ENCODE measurements at regions not wholly inside any gene's neighbourhood (a gene's known extent, or its start where the extent isn't known, plus 50 kb on each side); places are given as distances from the start of the nearest gene placed in this dataset.

GRCh38 chr13:106963151-106963550 lies 395.2 kb upstream of the ARGLU1 start (continued):
- TF ChIP-seq, protein P1, sequence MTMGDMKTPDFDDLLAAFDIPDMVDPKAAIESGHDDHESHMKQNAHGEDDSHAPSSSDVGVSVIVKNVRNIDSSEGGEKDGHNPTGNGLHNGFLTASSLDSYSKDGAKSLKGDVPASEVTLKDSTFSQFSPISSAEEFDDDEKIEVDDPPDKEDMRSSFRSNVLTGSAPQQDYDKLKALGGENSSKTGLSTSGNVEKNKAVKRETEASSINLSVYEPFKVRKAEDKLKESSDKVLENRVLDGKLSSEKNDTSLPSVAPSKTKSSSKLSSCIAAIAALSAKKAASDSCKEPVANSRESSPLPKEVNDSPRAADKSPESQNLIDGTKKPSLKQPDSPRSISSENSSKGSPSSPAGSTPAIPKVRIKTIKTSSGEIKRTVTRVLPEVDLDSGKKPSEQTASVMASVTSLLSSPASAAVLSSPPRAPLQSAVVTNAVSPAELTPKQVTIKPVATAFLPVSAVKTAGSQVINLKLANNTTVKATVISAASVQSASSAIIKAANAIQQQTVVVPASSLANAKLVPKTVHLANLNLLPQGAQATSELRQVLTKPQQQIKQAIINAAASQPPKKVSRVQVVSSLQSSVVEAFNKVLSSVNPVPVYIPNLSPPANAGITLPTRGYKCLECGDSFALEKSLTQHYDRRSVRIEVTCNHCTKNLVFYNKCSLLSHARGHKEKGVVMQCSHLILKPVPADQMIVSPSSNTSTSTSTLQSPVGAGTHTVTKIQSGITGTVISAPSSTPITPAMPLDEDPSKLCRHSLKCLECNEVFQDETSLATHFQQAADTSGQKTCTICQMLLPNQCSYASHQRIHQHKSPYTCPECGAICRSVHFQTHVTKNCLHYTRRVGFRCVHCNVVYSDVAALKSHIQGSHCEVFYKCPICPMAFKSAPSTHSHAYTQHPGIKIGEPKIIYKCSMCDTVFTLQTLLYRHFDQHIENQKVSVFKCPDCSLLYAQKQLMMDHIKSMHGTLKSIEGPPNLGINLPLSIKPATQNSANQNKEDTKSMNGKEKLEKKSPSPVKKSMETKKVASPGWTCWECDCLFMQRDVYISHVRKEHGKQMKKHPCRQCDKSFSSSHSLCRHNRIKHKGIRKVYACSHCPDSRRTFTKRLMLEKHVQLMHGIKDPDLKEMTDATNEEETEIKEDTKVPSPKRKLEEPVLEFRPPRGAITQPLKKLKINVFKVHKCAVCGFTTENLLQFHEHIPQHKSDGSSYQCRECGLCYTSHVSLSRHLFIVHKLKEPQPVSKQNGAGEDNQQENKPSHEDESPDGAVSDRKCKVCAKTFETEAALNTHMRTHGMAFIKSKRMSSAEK (CRISPR knock-in tag; IDR thresholded peaks at IDR 0.05; ENCODE audit: borderline replicate concordance): no peak

- no peaks in the 10 kb centered on the region for H3K27me3 Mint-ChIP-seq (ENCODE audit: low read depth)
- H3K4me1 Mint-ChIP-seq: no peaks in the 10 kb centered on the region
- H3K9me3 Mint-ChIP-seq: no peaks in the 10 kb centered on the region
- H3K27ac Mint-ChIP-seq: no peak overlapping the region
- CTCF ChIA-PET: no interaction called here
- H3K4me3 Mint-ChIP-seq: no peak overlapping the region
- no peak for TF ChIP-seq TCF7 (CRISPR knock-in tag; IDR thresholded peaks at IDR 0.05; ENCODE audit: low read depth)
- no peak for TF ChIP-seq MXD4 (CRISPR knock-in tag; IDR thresholded peaks at IDR 0.05; ENCODE audit: borderline replicate concordance)
- H3K36me3 Mint-ChIP-seq: no peaks in the 10 kb centered on the region
- POLR2A ChIA-PET: no interaction called here
- DNase-seq (ENCODE audit: low spot score) (no peak), ATAC-seq (no peak)
These were observed 393.7 kb upstream of the ARGLU1 start for GRCh38 chr13:106961651-106962050.

DNA sequence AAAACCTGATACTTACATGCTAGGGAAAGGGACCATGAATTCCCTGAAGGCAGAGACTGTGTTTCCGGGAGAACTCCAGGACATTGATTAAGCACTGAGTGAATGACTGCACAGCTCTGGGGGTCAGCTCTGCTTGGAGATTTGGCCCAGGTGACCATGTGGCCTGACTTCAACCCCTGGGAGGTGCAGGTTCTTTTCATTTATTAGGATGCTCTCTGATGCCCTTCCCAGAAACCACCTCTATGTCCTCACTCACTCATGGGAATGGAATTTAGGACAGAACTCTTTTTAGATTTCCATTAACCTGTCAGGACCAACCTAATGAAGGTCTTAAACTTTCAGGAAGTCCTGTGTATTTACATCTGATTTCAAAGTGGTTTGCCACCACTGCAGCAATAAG lies 393.3 kb upstream of the ARGLU1 start:
- TF ChIP-seq CREB1 (CRISPR knock-in tag; IDR thresholded peaks at IDR 0.05) (no peak), ZNF263 (CRISPR knock-in tag; IDR thresholded peaks at IDR 0.05; ENCODE audit: low read depth) (no peak), NR1H2 (CRISPR knock-in tag; IDR thresholded peaks at IDR 0.05) (no peak), TCF7 (CRISPR knock-in tag; IDR thresholded peaks at IDR 0.05; ENCODE audit: low read depth) (no peak), USF2 (CRISPR knock-in tag; IDR thresholded peaks at IDR 0.05) (no peak), ATF6 (CRISPR knock-in tag; IDR thresholded peaks at IDR 0.05) (no peak)
- no peaks in the 10 kb centered on the region for H3K9me3 Mint-ChIP-seq
- H3K4me3 Mint-ChIP-seq: no peak overlapping the region
- no peak for DNase-seq (ENCODE audit: low spot score)
- ChIA-PET POLR2A (no interaction called here), CTCF (no interaction called here)
- H3K27me3 Mint-ChIP-seq (ENCODE audit: low read depth): no peaks in the 10 kb centered on the region
- no peaks in the 10 kb centered on the region for H3K4me1 Mint-ChIP-seq
- H3K27ac Mint-ChIP-seq: no peak overlapping the region
- no peaks in the 10 kb centered on the region for H3K36me3 Mint-ChIP-seq
- no peak for ATAC-seq

DNA sequence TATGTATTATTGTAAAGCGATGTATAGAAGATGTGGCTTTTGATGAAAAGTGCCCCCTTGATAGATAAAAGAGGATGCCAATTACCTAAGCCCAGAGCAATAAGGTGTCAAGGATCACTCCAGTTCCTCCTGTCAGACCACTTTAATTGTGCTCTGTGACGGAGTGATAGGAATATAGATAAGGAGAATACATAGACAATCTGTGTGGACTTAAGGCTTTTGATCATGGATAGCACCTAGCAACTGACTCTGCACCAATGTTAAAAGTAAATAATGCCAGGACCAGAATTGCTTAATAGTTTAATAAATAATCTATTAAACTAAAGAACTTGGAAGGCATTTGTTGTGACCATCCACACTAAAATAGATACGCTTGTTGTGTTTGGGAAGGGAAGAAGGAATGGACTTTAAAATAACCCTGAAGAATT lies 390.7 kb upstream of the ARGLU1 start:
- ChIA-PET POLR2A (no interaction called here), CTCF (no interaction called here)
- no peak overlapping the region for H3K4me3 Mint-ChIP-seq
- H3K27ac Mint-ChIP-seq: no peak overlapping the region
- no peaks in the 10 kb centered on the region for H3K4me1 Mint-ChIP-seq
- TF ChIP-seq, protein P2, sequence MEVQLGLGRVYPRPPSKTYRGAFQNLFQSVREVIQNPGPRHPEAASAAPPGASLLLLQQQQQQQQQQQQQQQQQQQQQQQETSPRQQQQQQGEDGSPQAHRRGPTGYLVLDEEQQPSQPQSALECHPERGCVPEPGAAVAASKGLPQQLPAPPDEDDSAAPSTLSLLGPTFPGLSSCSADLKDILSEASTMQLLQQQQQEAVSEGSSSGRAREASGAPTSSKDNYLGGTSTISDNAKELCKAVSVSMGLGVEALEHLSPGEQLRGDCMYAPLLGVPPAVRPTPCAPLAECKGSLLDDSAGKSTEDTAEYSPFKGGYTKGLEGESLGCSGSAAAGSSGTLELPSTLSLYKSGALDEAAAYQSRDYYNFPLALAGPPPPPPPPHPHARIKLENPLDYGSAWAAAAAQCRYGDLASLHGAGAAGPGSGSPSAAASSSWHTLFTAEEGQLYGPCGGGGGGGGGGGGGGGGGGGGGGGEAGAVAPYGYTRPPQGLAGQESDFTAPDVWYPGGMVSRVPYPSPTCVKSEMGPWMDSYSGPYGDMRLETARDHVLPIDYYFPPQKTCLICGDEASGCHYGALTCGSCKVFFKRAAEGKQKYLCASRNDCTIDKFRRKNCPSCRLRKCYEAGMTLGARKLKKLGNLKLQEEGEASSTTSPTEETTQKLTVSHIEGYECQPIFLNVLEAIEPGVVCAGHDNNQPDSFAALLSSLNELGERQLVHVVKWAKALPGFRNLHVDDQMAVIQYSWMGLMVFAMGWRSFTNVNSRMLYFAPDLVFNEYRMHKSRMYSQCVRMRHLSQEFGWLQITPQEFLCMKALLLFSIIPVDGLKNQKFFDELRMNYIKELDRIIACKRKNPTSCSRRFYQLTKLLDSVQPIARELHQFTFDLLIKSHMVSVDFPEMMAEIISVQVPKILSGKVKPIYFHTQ (CRISPR knock-in tag; IDR thresholded peaks at IDR 0.05): no peak
- no peak for TF ChIP-seq HMGXB4 (CRISPR knock-in tag; IDR thresholded peaks at IDR 0.05)
- DNase-seq (ENCODE audit: low spot score) (no peak), ATAC-seq (no peak)
- no peaks in the 10 kb centered on the region for H3K27me3 Mint-ChIP-seq (ENCODE audit: low read depth)
- H3K36me3 Mint-ChIP-seq: peaks cover 8% of the 10 kb centered on the region
- peaks cover 13% of the 10 kb centered on the region for H3K9me3 Mint-ChIP-seq
